H1 (cell line): ENCODE measurements at regions not wholly inside any gene's neighbourhood (a gene's known extent, or its start where the extent isn't known, plus 50 kb on each side); places are given as distances from the start of the nearest gene placed in this dataset.

Source experiments
- CHD7 ChIP-seq: fragments of 300-600 bp; sonication (generic); IDR thresholded peaks from 2 replicates; pipeline ENCODE4 v1.7.1; 2012; ENCODE audit warnings: low read length, moderate library complexity, mild to moderate bottlenecking, inconsistent platforms; ENCODE audit not compliant: insufficient replicate concordance

- no peak for TF ChIP-seq CHD7
These were observed 107.7 kb upstream of the GGTLC1 start (continued) for GRCh38 chr20:24096264-24096663.
